ENCODE measurements at regions not wholly inside any gene's neighbourhood (a gene's known extent, or its start where the extent isn't known, plus 50 kb on each side); places are given as distances from the start of the nearest gene placed in this dataset.

DNA sequence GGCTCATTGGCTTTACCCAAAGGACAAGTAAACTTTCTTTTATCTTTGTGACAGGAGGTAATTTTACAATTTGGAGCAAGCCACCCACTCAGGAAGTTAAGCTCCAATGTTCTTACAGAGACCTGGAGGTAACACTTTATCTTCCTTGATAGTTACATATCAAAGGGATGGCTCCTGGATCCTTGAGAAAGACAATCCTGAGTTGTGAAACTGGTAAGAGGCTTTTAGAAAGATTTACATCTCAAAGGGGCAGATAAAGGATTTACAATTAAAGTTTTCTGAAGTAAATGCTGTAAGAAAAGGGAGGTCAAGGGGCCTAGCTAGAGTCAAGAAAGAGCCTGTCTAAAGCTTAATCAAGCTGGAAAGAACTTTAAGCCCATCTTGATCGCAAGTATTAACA, 124.4 kb upstream of the ZNF804B start:
- H3K27me3 ChIP-seq (replicated peaks; ENCODE audit: insufficient read depth, low read depth, low read length, poor library complexity), result peaks cover 4% of the 10 kb centered on the region
- H3K36me3 ChIP-seq (ENCODE audit: insufficient read depth, low read length, poor library complexity, severe bottlenecking), result no peaks in the 10 kb centered on the region
- CTCF ChIA-PET, result no interaction called here
- DNase-seq (ENCODE audit: low spot score), result no peak
- H3K4me3 ChIP-seq (ENCODE audit: low read depth, low read length, poor library complexity, severe bottlenecking), result no peak overlapping the region
- intact Hi-C loops (cut with micrococcal nuclease; ENCODE audit: unreplicated experiment), result no loop called here
- no peaks in the 10 kb centered on the region for H3K9me3 ChIP-seq (ENCODE audit: low read depth, low read length, poor library complexity, severe bottlenecking)
- H3K4me1 ChIP-seq (ENCODE audit: insufficient read depth, low read length, poor library complexity, severe bottlenecking), result no peaks in the 10 kb centered on the region
- BruUV-seq (replicated peaks), result no TSS peak
- no peak for TF ChIP-seq EZH2 (IDR thresholded peaks at IDR 0.05; ENCODE audit: borderline replicate concordance, low read depth, low read length, poor library complexity, severe bottlenecking)
- TF ChIP-seq, protein P1, sequence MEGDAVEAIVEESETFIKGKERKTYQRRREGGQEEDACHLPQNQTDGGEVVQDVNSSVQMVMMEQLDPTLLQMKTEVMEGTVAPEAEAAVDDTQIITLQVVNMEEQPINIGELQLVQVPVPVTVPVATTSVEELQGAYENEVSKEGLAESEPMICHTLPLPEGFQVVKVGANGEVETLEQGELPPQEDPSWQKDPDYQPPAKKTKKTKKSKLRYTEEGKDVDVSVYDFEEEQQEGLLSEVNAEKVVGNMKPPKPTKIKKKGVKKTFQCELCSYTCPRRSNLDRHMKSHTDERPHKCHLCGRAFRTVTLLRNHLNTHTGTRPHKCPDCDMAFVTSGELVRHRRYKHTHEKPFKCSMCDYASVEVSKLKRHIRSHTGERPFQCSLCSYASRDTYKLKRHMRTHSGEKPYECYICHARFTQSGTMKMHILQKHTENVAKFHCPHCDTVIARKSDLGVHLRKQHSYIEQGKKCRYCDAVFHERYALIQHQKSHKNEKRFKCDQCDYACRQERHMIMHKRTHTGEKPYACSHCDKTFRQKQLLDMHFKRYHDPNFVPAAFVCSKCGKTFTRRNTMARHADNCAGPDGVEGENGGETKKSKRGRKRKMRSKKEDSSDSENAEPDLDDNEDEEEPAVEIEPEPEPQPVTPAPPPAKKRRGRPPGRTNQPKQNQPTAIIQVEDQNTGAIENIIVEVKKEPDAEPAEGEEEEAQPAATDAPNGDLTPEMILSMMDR (conservative IDR thresholded peaks at IDR 0.05; ENCODE audit: low read depth, low read length), result no peak
- H3K27ac ChIP-seq (ENCODE audit: low read depth, low read length, poor library complexity, severe bottlenecking), result no peak overlapping the region
- POLR2A ChIA-PET (ENCODE audit: low non-redundant PET), result no interaction called here

DNA sequence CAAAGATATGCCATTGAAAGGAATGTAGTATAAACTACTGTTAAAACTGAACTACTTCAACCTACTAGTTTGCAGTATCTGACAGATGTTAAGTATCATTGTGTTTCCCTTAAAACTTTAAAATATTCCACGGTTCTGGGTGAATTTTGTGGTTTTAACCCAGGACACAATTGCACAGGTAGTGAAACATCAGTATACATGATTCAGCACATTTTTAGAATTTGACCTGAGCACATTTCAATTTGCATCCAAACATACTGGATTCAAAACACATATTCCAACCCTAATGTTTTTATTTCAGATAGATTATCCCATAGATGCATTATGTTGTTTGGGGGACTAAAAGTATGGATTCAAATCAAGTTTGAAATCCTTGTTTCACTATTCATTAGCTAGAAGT, 129.9 kb upstream of the ZNF804B start:
- no peak for TF ChIP-seq EZH2 (IDR thresholded peaks at IDR 0.05; ENCODE audit: borderline replicate concordance, low read depth, low read length, poor library complexity, severe bottlenecking)
- TF ChIP-seq, protein P1 (conservative IDR thresholded peaks at IDR 0.05; ENCODE audit: low read depth, low read length), result no peak
- Histone ChIP-seq H3K36me3 (ENCODE audit: insufficient read depth, low read length, poor library complexity, severe bottlenecking) (no peaks in the 10 kb centered on the region), H3K27me3 (replicated peaks; ENCODE audit: insufficient read depth, low read depth, low read length, poor library complexity) (no peaks in the 10 kb centered on the region), H3K4me3 (ENCODE audit: low read depth, low read length, poor library complexity, severe bottlenecking) (no peak overlapping the region), H3K4me1 (ENCODE audit: insufficient read depth, low read length, poor library complexity, severe bottlenecking) (no peaks in the 10 kb centered on the region), H3K27ac (ENCODE audit: low read depth, low read length, poor library complexity, severe bottlenecking) (no peak overlapping the region), H3K9me3 (ENCODE audit: low read depth, low read length, poor library complexity, severe bottlenecking) (no peaks in the 10 kb centered on the region)
- BruUV-seq (replicated peaks), result no TSS peak
- intact Hi-C loops (cut with micrococcal nuclease; ENCODE audit: unreplicated experiment), result no loop called here
- ChIA-PET POLR2A (ENCODE audit: low non-redundant PET) (no interaction called here), CTCF (no interaction called here)
- DNase-seq (ENCODE audit: low spot score), result no peak

DNA sequence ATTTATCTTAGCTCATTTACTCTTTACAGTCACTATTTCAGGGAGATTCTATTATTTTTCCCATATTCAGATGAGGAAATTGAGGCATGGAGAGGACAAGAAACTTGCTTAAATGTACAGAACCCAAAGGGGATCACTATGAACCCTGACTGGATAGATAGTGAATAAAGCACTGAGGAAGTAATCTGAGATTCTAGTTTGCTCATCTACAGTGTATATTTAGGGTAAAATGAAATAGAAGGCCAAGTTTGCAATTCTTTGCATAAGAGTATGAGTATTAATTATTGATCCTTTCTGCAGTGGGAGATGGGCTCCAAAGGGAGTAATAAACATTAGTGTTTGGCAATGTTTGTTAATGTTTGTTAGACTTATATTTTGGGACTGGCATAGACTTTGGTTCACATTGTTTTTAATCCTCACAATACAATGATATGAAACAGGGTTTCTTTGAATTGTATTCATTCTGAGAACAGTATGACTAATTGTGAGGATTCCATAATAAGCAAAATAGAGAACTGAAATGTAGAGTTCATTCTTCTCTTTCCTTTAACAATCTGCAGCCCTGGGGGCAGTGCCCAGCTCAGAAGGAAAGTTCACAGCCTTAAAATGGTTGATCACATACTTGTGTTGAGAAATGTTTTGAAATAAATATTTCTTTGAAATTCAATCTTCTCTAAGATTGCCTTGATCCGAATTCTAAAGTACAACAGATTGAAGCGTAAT, 131.0 kb upstream of the ZNF804B start:
- intact Hi-C loops (cut with micrococcal nuclease; ENCODE audit: unreplicated experiment), result no loop called here
- Histone ChIP-seq H3K4me1 (ENCODE audit: insufficient read depth, low read length, poor library complexity, severe bottlenecking) (no peaks in the 10 kb centered on the region), H3K4me3 (ENCODE audit: low read depth, low read length, poor library complexity, severe bottlenecking) (no peak overlapping the region), H3K27me3 (replicated peaks; ENCODE audit: insufficient read depth, low read depth, low read length, poor library complexity) (no peaks in the 10 kb centered on the region), H3K27ac (ENCODE audit: low read depth, low read length, poor library complexity, severe bottlenecking) (no peak overlapping the region), H3K36me3 (ENCODE audit: insufficient read depth, low read length, poor library complexity, severe bottlenecking) (no peaks in the 10 kb centered on the region), H3K9me3 (ENCODE audit: low read depth, low read length, poor library complexity, severe bottlenecking) (no peaks in the 10 kb centered on the region)
- BruUV-seq (replicated peaks), result no TSS peak
- POLR2A ChIA-PET (ENCODE audit: low non-redundant PET), result no interaction called here
- DNase-seq (ENCODE audit: low spot score), result no peak
- TF ChIP-seq, protein P1 (conservative IDR thresholded peaks at IDR 0.05; ENCODE audit: low read depth, low read length), result no peak
- TF ChIP-seq EZH2 (IDR thresholded peaks at IDR 0.05; ENCODE audit: borderline replicate concordance, low read depth, low read length, poor library complexity, severe bottlenecking), result no peak
- CTCF ChIA-PET, result no interaction called here

All from A673 (cell line).